ENCODE measurements at regions not wholly inside any gene's neighbourhood (a gene's known extent, or its start where the extent isn't known, plus 50 kb on each side); places are given as distances from the start of the nearest gene placed in this dataset.

GRCh38 chr9:118624608-118625007, 744.6 kb downstream of the BRINP1 start:
- no peak overlapping the region for H3K4me3 ChIP-seq
- no peak for TF ChIP-seq CTCF (IDR thresholded peaks at IDR 0.05)
- WGBS, 2 donors, result 58 to 70% methylated on average over 3 of the region's 3 CpGs
- no peaks in the 10 kb centered on the region for H3K9me3 ChIP-seq
- no peaks in the 10 kb centered on the region for H3K36me3 ChIP-seq
- DNase-seq, result no peak
- intact Hi-C loops (cut with DNase I), result no loop called here
- H3K4me1 ChIP-seq, result no peaks in the 10 kb centered on the region
- ATAC-seq, result no peak
- no peak overlapping the region for H3K27ac ChIP-seq
- no peaks in the 10 kb centered on the region for H3K27me3 ChIP-seq
- FAIRE-seq, result no peak

GRCh38 chr9:118630079-118630478, 739.2 kb downstream of the BRINP1 start:
- Histone ChIP-seq H3K4me3 (no peak overlapping the region), H3K9me3 (no peaks in the 10 kb centered on the region), H3K27me3 (no peaks in the 10 kb centered on the region), H3K27ac (no peak overlapping the region), H3K36me3 (no peaks in the 10 kb centered on the region), H3K4me1 (no peaks in the 10 kb centered on the region)
- no peak for TF ChIP-seq CTCF (IDR thresholded peaks at IDR 0.05)
- FAIRE-seq (no peak), ATAC-seq (no peak), DNase-seq (no peak)
- intact Hi-C loops (cut with DNase I), result no loop called here
- WGBS, 2 donors, result 27 to 35% methylated on average over 2 of the region's 2 CpGs

GRCh38 chr9:118630931-118631595, 738.2 kb downstream of the BRINP1 start:
- H3K36me3 ChIP-seq, result no peaks in the 10 kb centered on the region
- intact Hi-C loops (cut with DNase I), result no loop called here
- no peak overlapping the region for H3K4me3 ChIP-seq
- H3K27ac ChIP-seq, result no peak overlapping the region
- no peak for ATAC-seq
- no peak for DNase-seq
- H3K4me1 ChIP-seq, result no peaks in the 10 kb centered on the region
- WGBS, 2 donors, result 49 to 69% methylated on average over 2 of the region's 2 CpGs
- no peak for FAIRE-seq
- no peak for TF ChIP-seq CTCF (IDR thresholded peaks at IDR 0.05)
- H3K9me3 ChIP-seq, result no peaks in the 10 kb centered on the region
- no peaks in the 10 kb centered on the region for H3K27me3 ChIP-seq

GRCh38 chr9:118631956-118632355, 737.3 kb downstream of the BRINP1 start:
- Histone ChIP-seq H3K27ac (no peak overlapping the region), H3K4me1 (no peaks in the 10 kb centered on the region), H3K9me3 (no peaks in the 10 kb centered on the region), H3K27me3 (no peaks in the 10 kb centered on the region), H3K36me3 (no peaks in the 10 kb centered on the region), H3K4me3 (no peak overlapping the region)
- intact Hi-C loops (cut with DNase I), result no loop called here
- no peak for ATAC-seq
- TF ChIP-seq CTCF (IDR thresholded peaks at IDR 0.05), result no peak
- FAIRE-seq, result no peak
- 50 to 65% methylated on average over 4 of the region's 4 CpGs for WGBS, 2 donors
- no peak for DNase-seq

GRCh38 chr9:118635416-118635815, 733.8 kb downstream of the BRINP1 start:
- no peaks in the 10 kb centered on the region for H3K4me1 ChIP-seq
- no peak overlapping the region for H3K27ac ChIP-seq
- ATAC-seq, result no peak
- 34 to 43% methylated on average over 3 of the region's 3 CpGs for WGBS, 2 donors
- TF ChIP-seq CTCF (IDR thresholded peaks at IDR 0.05), result no peak
- intact Hi-C loops (cut with DNase I), result no loop called here
- H3K4me3 ChIP-seq, result no peak overlapping the region
- H3K36me3 ChIP-seq, result no peaks in the 10 kb centered on the region
- no peaks in the 10 kb centered on the region for H3K27me3 ChIP-seq
- FAIRE-seq, result no peak
- DNase-seq, result no peak
- H3K9me3 ChIP-seq, result no peaks in the 10 kb centered on the region
